Effector memory CD8-positive, alpha-beta T cell (primary cell): ENCODE measurements at regions not wholly inside any gene's neighbourhood (a gene's known extent, or its start where the extent isn't known, plus 50 kb on each side); places are given as distances from the start of the nearest gene placed in this dataset.

Source experiments
- ATAC-seq: fragments of 150-1000 bp; cut with Tn5 transposase; replicated peaks from 2 replicates; pipeline ENCODE4 v1.10.0; 2021; ENCODE audit warnings: mild to moderate bottlenecking, moderate library complexity
- DNase-seq, 3 experiments: peaks; one replicate each; pipeline ENCODE4 v3.0.0; 2021
- H3K27ac Mint-ChIP-seq, 2 donors: one replicate each; pipeline ENCODE4 v1.8.0; 2022; ENCODE audit warnings: mild to moderate bottlenecking in 2 of 2, mixed read lengths in 2 of 2, moderate library complexity in 2 of 2
- H3K27me3 Mint-ChIP-seq, 2 donors: one replicate each; pipeline ENCODE4 v1.8.0; 2022; ENCODE audit warnings: mixed read lengths in 2 of 2
- H3K36me3 Mint-ChIP-seq: one replicate; pipeline ENCODE4 v1.8.0; 2022; ENCODE audit warnings: mild to moderate bottlenecking, moderate library complexity, mixed read lengths; ENCODE audit not compliant: insufficient read depth
- H3K4me1 Mint-ChIP-seq, 2 donors: one replicate each; pipeline ENCODE4 v1.8.0; 2022; ENCODE audit warnings: low read depth in 2 of 2, mixed read lengths in 2 of 2
- H3K4me3 Mint-ChIP-seq, 2 donors: one replicate each; pipeline ENCODE4 v1.8.0; 2022; ENCODE audit warnings: mild to moderate bottlenecking in 2 of 2, mixed read lengths in 2 of 2, moderate library complexity in 2 of 2
- H3K9me3 Mint-ChIP-seq, 2 donors: one replicate each; pipeline ENCODE4 v1.8.0; 2022; ENCODE audit warnings: mixed read lengths in 2 of 2

GRCh38 chr10:62655337-62655994, 149.1 kb upstream of the ADO start:
- Mint-ChIP-seq H3K27me3 (no peaks in the 10 kb centered on the region), H3K27ac (no peak overlapping the region), H3K4me3 (no peak overlapping the region), H3K36me3 (no peaks in the 10 kb centered on the region), H3K4me1 (peaks cover 5 to 6% of the 10 kb centered on the region in 2 donors), H3K9me3 (no peaks in the 10 kb centered on the region)
- no peak for DNase-seq
- ATAC-seq, result no peak

GRCh38 chr10:62657244-62657835, 147.2 kb upstream of the ADO start:
- Mint-ChIP-seq H3K4me1 (peaks cover 5 to 6% of the 10 kb centered on the region in 2 donors), H3K9me3 (no peaks in the 10 kb centered on the region), H3K27me3 (no peaks in the 10 kb centered on the region), H3K36me3 (no peaks in the 10 kb centered on the region), H3K4me3 (no peak overlapping the region), H3K27ac (no peak overlapping the region)
- DNase-seq, result no peak
- no peak for ATAC-seq

DNA sequence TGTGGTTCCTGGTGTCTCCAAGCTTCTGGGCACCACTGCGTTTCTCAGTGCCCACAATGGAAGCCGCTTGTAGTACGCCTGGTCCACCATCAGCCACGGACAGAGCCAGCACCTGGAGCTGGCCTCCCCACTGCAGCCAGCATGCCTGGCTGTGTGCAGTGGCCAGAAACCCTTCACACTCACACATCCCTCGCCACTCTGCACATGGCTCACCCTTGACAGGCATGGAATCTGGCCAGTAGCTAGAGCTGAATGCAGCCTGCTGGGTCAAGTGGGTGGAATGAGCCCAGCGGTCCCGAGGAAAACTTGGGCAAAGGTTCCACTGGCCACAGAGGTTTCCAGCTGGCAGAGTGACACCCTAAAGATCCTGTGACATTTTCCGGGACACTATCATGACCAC, 146.0 kb upstream of the ADO start:
- Mint-ChIP-seq H3K4me1 (peaks cover 5 to 6% of the 10 kb centered on the region in 2 donors), H3K27ac (no peak overlapping the region), H3K9me3 (no peaks in the 10 kb centered on the region)

DNA sequence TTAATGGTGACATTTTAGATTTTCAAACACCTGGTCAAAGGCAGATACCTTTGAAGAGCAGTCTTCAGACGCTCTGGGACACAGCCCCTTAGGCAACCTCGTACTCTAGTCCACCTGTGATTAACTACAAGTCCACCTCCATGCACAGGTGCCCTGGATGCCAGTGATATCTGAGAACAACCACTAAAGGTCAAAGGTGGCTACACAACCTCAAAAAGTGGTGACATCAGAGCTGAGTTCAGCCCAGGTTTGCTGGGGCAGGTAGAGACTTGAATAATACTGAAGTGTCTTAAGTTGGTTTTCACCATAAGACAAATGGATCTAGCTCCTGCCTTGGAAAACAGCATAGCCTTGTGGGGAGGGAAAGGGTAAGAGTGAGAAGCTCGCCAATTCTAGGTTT, 143.4 kb upstream of the ADO start:
- ATAC-seq, result no peak
- Mint-ChIP-seq H3K9me3 (no peaks in the 10 kb centered on the region), H3K27me3 (no peaks in the 10 kb centered on the region), H3K4me3 (no peak overlapping the region), H3K36me3 (no peaks in the 10 kb centered on the region), H3K4me1 (peaks cover 5% of the 10 kb centered on the region in 2 donors), H3K27ac (no peak overlapping the region)
- no peak for DNase-seq

More for the DNA sequence above, 146.0 kb upstream of the ADO start:
- ATAC-seq, result no peak
- no peaks in the 10 kb centered on the region for H3K27me3 Mint-ChIP-seq
- DNase-seq, result no peak
- H3K4me3 Mint-ChIP-seq, result no peak overlapping the region
- H3K36me3 Mint-ChIP-seq, result no peaks in the 10 kb centered on the region

- H3K4me3 Mint-ChIP-seq, result no peak overlapping the region
- no peak overlapping the region for H3K27ac Mint-ChIP-seq
- ATAC-seq (no peak), DNase-seq (no peak)
- no peaks in the 10 kb centered on the region for H3K9me3 Mint-ChIP-seq
- peaks cover 5 to 7% of the 10 kb centered on the region in 2 donors for H3K4me1 Mint-ChIP-seq
- H3K36me3 Mint-ChIP-seq, result no peaks in the 10 kb centered on the region
- H3K27me3 Mint-ChIP-seq, result no peaks in the 10 kb centered on the region
Measured at GRCh38 chr10:62662486-62662885, 142.0 kb upstream of the ADO start.

DNA sequence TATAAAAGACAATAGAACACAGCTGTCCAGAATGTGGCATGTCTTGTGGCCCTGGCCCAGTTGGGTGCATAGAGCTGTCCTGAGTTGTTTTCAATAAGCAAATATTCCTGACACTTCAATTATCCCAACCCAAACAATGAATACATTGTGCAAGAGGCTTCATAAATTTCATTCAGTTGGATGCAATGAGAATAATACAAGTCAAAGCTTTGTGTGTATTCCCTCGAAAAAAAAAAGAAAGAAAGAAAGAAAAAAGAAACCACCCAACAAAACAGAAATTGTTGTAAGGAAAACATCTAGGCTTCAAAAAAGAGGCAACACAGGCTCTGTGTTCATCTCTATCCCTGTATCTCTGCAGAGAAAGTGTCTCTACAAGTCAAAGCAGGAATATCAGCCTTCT, 138.7 kb upstream of the ADO start:
- Mint-ChIP-seq H3K9me3 (no peaks in the 10 kb centered on the region), H3K4me3 (no peak overlapping the region), H3K4me1 (peaks cover 15 to 25% of the 10 kb centered on the region in 2 donors), H3K36me3 (no peaks in the 10 kb centered on the region), H3K27me3 (no peaks in the 10 kb centered on the region), H3K27ac (no peak overlapping the region)
- no peak for DNase-seq
- no peak for ATAC-seq

GRCh38 chr10:62666275-62666674, 138.2 kb upstream of the ADO start:
- H3K4me3 Mint-ChIP-seq, result no peak overlapping the region
- H3K36me3 Mint-ChIP-seq, result no peaks in the 10 kb centered on the region
- no peaks in the 10 kb centered on the region for H3K27me3 Mint-ChIP-seq
- DNase-seq, result no peak
- H3K9me3 Mint-ChIP-seq, result no peaks in the 10 kb centered on the region
- no peak for ATAC-seq
- H3K4me1 Mint-ChIP-seq, result peaks cover 18 to 30% of the 10 kb centered on the region in 2 donors
- H3K27ac Mint-ChIP-seq, result no peak overlapping the region

- DNase-seq (no peak), ATAC-seq (no peak)
- peak overlapping the region; percentile 68 to 87 for H3K27ac Mint-ChIP-seq
Measured at GRCh38 chr10:62669341-62669740, 135.2 kb upstream of the ADO start.

GRCh38 chr10:62671104-62671503, 133.4 kb upstream of the ADO start:
- ATAC-seq, result no peak
- peaks cover 18 to 32% of the 10 kb centered on the region in 2 donors for H3K4me1 Mint-ChIP-seq
- no peak overlapping the region for H3K4me3 Mint-ChIP-seq
- H3K27me3 Mint-ChIP-seq, result no peaks in the 10 kb centered on the region
- H3K36me3 Mint-ChIP-seq, result no peaks in the 10 kb centered on the region
- DNase-seq, result no peak
- no peaks in the 10 kb centered on the region for H3K9me3 Mint-ChIP-seq
- peak overlapping the region in 1 of 2 donors; percentile 29 for H3K27ac Mint-ChIP-seq

More at GRCh38 chr10:62669341-62669740, 135.2 kb upstream of the ADO start:
- peaks cover 18 to 32% of the 10 kb centered on the region in 2 donors for H3K4me1 Mint-ChIP-seq
- no peaks in the 10 kb centered on the region for H3K9me3 Mint-ChIP-seq
- H3K27me3 Mint-ChIP-seq, result no peaks in the 10 kb centered on the region
- peak overlapping the region in 1 of 2 donors; percentile 58 for H3K4me3 Mint-ChIP-seq
- no peaks in the 10 kb centered on the region for H3K36me3 Mint-ChIP-seq

GRCh38 chr10:62681211-62681940, 123.1 kb upstream of the ADO start:
- no peaks in the 10 kb centered on the region for H3K27me3 Mint-ChIP-seq
- peaks cover 25 to 32% of the 10 kb centered on the region in 2 donors for H3K4me1 Mint-ChIP-seq
- peak overlapping the region; percentile 7 to 15 for H3K4me3 Mint-ChIP-seq
- peak; percentile 46 to 70 (median 64) for DNase-seq
- peaks cover 4% of the 10 kb centered on the region for H3K36me3 Mint-ChIP-seq
- no peaks in the 10 kb centered on the region for H3K9me3 Mint-ChIP-seq
- H3K27ac Mint-ChIP-seq, result peak overlapping the region; percentile 65 to 70
- ATAC-seq, result peak; percentile 94

DNA sequence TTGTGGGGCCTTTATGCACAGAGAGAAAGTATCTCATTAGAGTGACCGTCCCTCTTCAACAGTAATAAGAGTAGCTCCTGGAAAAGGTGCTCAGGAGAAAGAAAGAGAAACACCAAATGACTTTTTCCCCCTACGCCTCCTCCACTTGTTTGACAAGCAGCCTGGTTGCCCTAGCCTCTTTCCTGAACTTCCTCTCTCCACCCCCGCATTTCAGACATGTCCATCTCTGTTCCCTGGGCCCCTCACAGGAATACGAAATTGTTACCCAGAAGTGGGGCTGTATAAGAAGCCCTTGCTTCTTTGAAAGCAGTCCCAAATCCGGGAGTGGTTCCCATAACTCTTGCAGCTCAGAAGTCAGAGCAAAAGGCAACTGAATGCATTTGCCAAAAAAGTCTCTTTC, 119.6 kb upstream of the ADO start:
- Mint-ChIP-seq H3K36me3 (peaks cover 4% of the 10 kb centered on the region), H3K27me3 (no peaks in the 10 kb centered on the region), H3K9me3 (no peaks in the 10 kb centered on the region), H3K27ac (no peak overlapping the region), H3K4me1 (peaks cover 32 to 37% of the 10 kb centered on the region in 2 donors), H3K4me3 (no peak overlapping the region)
- ATAC-seq (no peak), DNase-seq (no peak)

GRCh38 chr10:62687230-62687748, 117.2 kb upstream of the ADO start:
- ATAC-seq, result no peak
- Mint-ChIP-seq H3K9me3 (no peaks in the 10 kb centered on the region), H3K36me3 (no peaks in the 10 kb centered on the region), H3K27ac (peak overlapping the region in 1 of 2 donors; percentile 78), H3K4me3 (no peak overlapping the region), H3K4me1 (peaks cover 32 to 37% of the 10 kb centered on the region in 2 donors), H3K27me3 (no peaks in the 10 kb centered on the region)
- DNase-seq, result no peak

GRCh38 chr10:62688971-62689700, 115.4 kb upstream of the ADO start:
- DNase-seq, result no peak
- Mint-ChIP-seq H3K27ac (peak overlapping the region; percentile 87 to 99), H3K9me3 (no peaks in the 10 kb centered on the region), H3K4me3 (peak overlapping the region; percentile 67 to 81), H3K27me3 (no peaks in the 10 kb centered on the region), H3K36me3 (no peaks in the 10 kb centered on the region), H3K4me1 (peaks cover 44 to 48% of the 10 kb centered on the region in 2 donors)
- ATAC-seq, result no peak
